H1 (cell line): ENCODE measurements at regions not wholly inside any gene's neighbourhood (a gene's known extent, or its start where the extent isn't known, plus 50 kb on each side); places are given as distances from the start of the nearest gene placed in this dataset.

Source experiments
- CBX8 ChIP-seq: fragments of 300-800, 300-1000 bp; sonication (generic); IDR thresholded peaks from 2 replicates; pipeline ENCODE4 v1.7.1; 2016; ENCODE audit warnings: low read depth, low read length, borderline replicate concordance
- JUN ChIP-seq: IDR thresholded peaks from 2 replicates; pipeline ENCODE4 v1.6.1; 2011; ENCODE audit warnings: low read depth, mild to moderate bottlenecking, improper control_type of control experiment, low read length
- POLR2AphosphoS5 ChIP-seq: IDR thresholded peaks from 2 replicates; pipeline ENCODE4 v1.6.1; 2011; ENCODE audit warnings: low read depth, low read length
- RAD21 ChIP-seq, 2 experiments: IDR thresholded peaks in 1 of 2; conservative IDR thresholded peaks in 1 of 2; 2 replicates each; pipeline ENCODE4 v1.6.1; 2011; ENCODE audit warnings: low read depth in 2 of 2, low read length in 2 of 2, improper control_type of control experiment in 1 of 2, inconsistent platforms in 1 of 2, mild to moderate bottlenecking in 1 of 2, moderate library complexity in 1 of 2
- TF ChIP-seq, protein P1 (sequence below): IDR thresholded peaks from 2 replicates; pipeline ENCODE4 v1.6.1; 2012; ENCODE audit warnings: inconsistent platforms
- TF ChIP-seq, protein P2 (sequence below): IDR thresholded peaks from 2 replicates; pipeline ENCODE4 v1.6.1; 2012; ENCODE audit warnings: low read length, inconsistent platforms
- TF ChIP-seq, protein P3 (sequence below), 3 experiments: IDR thresholded peaks; 1 replicate in 2 of 3; 2 replicates in 1 of 3; pipeline versions ENCODE4 v1.5.1 to v1.6.1; 2011; ENCODE audit warnings: low read length in 3 of 3, mild to moderate bottlenecking in 3 of 3, inconsistent platforms in 2 of 3, low read depth in 1 of 3, moderate library complexity in 1 of 3; ENCODE audit not compliant: insufficient read depth in 1 of 3; ENCODE audit errors: control extremely low read depth in 1 of 3

DNA sequence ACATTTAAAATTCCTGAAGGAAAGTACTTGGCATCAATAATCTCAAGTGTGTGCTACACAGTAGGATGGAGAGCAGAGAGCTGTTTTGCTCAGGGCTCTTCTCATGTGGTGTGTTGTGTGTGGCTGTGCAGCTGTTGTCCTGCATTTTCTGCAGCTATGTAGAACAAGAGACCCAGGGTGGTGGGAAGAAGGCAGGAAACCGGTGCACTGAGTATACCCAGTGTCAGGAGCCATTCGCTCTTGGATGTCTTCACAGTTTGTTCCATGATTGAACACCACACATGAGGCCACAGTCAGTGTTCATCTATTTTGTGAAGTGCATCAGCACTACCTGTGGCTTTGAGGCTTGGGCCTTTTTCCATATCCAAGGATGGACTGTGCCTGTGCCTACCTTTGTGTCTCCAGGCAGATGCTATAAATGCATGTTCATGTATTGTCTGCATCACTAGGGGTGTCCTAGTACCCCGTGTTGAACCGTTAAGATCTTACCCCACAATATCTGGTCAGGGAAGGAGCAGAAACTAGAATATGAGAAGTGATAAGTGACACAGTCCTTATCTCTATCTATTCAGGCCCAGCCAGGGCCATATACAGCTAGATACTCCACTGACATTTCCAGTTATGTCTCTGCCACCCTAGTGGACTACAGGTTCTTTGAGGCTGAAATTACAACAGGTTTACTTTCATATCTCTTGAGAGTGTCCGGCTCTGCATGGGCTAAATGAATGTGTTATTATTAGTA lies 194.3 kb downstream of the NR2F2 start:
- TF ChIP-seq JUN (no peak), CBX8 (no peak), RAD21 (IDR thresholded peaks at IDR 0.05 in 1 of 2, conservative IDR thresholded peaks at IDR 0.05 in 1 of 2; ENCODE audit: low read depth in 2 of 2, low read length in 2 of 2) (no peak), POLR2AphosphoS5 (no peak)
- TF ChIP-seq, protein P1, sequence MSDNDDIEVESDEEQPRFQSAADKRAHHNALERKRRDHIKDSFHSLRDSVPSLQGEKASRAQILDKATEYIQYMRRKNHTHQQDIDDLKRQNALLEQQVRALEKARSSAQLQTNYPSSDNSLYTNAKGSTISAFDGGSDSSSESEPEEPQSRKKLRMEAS = no peak
- TF ChIP-seq, protein P2, sequence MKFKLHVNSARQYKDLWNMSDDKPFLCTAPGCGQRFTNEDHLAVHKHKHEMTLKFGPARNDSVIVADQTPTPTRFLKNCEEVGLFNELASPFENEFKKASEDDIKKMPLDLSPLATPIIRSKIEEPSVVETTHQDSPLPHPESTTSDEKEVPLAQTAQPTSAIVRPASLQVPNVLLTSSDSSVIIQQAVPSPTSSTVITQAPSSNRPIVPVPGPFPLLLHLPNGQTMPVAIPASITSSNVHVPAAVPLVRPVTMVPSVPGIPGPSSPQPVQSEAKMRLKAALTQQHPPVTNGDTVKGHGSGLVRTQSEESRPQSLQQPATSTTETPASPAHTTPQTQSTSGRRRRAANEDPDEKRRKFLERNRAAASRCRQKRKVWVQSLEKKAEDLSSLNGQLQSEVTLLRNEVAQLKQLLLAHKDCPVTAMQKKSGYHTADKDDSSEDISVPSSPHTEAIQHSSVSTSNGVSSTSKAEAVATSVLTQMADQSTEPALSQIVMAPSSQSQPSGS = no peak
- TF ChIP-seq, protein P3, sequence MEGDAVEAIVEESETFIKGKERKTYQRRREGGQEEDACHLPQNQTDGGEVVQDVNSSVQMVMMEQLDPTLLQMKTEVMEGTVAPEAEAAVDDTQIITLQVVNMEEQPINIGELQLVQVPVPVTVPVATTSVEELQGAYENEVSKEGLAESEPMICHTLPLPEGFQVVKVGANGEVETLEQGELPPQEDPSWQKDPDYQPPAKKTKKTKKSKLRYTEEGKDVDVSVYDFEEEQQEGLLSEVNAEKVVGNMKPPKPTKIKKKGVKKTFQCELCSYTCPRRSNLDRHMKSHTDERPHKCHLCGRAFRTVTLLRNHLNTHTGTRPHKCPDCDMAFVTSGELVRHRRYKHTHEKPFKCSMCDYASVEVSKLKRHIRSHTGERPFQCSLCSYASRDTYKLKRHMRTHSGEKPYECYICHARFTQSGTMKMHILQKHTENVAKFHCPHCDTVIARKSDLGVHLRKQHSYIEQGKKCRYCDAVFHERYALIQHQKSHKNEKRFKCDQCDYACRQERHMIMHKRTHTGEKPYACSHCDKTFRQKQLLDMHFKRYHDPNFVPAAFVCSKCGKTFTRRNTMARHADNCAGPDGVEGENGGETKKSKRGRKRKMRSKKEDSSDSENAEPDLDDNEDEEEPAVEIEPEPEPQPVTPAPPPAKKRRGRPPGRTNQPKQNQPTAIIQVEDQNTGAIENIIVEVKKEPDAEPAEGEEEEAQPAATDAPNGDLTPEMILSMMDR (IDR thresholded peaks at IDR 0.05; ENCODE audit: control extremely low read depth in 1 of 3, insufficient read depth in 1 of 3, low read depth in 1 of 3, low read length in 3 of 3) = no peak
